NCI-H2227 treated with DMSO at 0.1 percent for 48 hours (cell line): ENCODE measurements at regions not wholly inside any gene's neighbourhood (a gene's known extent, or its start where the extent isn't known, plus 50 kb on each side); places are given as distances from the start of the nearest gene placed in this dataset.

Experiments
- DNase-seq: peaks from one replicate; lab custom pipeline; 2025; lab: John Stamatoyannopoulos, UW

DNA sequence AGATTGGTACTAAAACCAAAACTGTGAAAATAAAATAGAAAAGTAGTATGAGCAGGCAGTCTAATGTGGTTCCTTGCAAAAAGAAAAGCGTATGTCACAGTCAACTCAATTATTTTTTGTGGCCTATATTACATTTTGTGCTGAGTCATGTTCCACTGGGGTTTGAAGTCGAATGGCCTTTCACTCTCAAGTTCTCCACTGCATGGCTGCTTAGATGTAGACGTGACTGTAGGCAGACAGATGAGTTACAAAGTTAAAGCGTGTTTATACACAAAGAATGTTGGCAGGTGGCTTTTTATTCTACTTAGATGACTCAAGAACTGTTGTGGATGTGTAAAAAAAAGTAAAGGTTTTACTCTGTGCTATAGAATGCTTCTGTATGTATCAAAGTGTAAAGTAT lies 133.9 kb downstream of the SLITRK6 start:
- DNase-seq = peak; percentile 20

DNA sequence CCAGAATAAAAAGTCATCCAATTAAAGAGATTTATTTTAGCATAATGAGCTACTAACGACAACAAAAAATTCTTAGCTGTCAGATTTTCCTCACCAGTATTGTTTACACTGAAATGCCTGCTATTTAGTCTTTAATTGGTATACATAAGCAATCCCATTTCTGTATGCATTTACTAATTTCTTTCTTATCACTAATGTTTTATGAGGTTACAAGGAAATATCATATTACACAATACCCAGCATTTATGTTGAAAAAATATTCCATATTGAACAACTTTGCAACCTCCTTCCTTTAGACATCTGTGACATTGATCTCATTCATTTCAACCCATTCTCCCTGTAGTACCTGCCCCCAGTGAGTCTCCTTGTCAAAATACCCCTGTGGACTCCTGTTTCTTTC lies 135.4 kb downstream of the SLITRK6 start:
- DNase-seq = no peak

DNA sequence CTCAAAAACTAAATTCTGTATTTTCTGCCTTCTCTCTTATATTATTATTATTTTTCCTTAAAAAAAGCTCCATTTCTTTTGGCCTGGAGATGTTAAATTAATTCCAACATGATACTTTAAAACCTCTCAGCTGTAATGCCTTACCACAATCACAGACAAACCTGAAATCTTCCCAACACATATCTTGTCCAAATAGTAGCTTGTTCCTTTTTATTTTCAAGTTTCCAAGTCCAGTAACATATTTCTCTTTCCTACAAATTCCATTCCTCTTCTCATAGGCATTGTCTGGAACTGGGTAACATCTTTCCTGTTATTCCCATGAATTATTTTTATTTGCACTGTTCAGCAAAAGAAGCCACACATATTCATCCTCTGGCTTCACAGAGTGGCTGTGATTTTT lies 137.0 kb downstream of the SLITRK6 start:
- no peak for DNase-seq

DNA sequence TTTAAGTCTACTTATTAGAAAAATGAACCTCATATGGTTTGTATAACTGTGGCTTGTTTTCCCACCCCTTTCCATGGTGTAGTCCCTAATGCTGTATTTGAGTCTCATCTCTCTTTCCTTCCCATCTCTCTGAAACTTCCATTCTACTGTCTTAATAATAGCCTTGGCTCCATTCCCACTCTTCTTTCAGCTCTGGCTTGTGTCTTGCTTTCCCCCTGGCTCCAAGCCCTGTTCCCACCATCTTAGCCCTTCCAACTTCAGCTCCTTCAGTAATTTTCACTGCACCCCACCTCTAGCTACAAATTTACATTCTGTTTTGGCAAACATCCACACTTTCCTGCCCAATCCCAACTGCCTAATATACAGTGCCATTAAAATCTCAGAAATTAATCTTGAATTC lies 137.5 kb downstream of the SLITRK6 start:
- DNase-seq = peak; percentile 6

GRCh38 chr13:85659493-85659892 lies 139.7 kb downstream of the SLITRK6 start:
- no peak for DNase-seq

- DNase-seq = no peak
Measured at GRCh38 chr13:85657942-85658341, 141.3 kb downstream of the SLITRK6 start.

- DNase-seq = no peak
Measured at GRCh38 chr13:85655040-85655439, 144.2 kb downstream of the SLITRK6 start.

DNA sequence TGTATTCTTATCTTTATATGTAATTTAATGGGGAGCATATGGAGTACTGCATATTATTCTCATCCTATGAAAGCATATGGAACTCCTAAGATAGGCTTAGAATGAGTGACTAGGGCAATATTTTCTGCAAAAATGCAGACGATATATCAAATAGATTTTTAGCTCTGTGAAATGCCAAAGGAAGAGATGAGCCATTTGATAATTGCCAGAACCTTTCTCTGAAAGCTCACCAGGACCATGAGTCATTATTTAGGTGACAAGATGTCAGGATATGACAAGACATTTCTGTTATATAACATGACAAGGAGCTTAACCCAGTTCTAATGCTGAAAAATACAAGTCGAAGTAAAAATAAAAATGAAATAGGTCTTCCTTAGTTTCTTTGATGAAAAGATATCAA lies 145.0 kb downstream of the SLITRK6 start:
- no peak for DNase-seq

GRCh38 chr13:85653681-85654080 lies 145.5 kb downstream of the SLITRK6 start:
- no peak for DNase-seq

DNA sequence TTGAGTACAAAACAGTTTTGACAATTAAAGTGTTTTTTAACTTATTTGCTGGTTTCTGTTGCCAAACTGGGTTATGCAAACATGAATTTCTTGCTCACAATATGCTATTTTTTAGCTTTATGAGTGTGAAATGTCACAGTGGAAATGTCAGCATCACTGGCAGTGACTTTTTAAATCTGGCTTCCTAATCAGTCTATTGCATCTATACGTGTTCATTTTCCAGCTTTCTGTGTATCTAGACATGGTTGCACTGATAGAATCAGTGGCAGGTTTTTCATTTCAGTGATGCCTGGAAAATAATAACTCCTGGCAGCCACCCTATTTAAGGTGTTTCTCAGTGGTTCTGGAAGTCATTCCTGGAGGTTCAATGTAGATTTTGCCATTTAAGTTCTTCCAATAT lies 146.7 kb downstream of the SLITRK6 start:
- no peak for DNase-seq

DNA sequence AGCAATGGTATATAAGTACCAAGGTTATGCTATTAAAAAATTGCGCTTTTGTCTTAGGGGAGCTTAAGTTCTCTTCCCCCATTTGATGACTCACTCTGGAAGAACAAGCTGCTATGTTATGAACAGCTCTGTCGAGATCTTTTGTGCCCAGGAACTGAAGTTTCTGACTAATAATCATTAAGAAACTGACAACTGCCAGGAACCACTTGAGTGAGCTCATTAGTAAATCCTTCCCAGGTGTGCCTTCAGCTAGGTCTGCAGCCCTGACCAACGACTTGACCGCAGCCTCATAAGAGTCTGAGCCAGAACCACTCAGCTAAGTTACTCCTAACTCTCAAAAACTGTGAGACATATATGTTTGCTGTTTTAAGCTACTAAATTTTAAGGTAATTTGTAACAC lies 147.8 kb downstream of the SLITRK6 start:
- DNase-seq = no peak

DNA sequence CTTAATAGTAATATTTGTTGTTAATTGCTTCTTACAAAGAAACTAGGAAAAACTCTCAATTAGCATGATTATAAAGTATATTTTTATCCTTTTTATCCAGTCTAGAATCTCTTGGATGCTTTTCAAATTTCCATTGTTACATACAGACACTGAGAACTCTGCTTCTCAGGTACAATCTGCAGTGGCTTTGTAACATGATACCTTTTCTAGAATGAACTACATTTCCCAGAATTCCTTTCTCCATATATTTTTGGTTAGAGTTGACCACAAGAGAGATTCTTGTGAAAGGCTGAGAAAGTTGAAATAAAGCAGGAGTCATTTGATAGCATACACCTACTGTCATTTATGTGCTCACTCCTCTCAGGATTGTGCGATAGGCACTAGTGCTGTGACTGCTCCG lies 148.6 kb downstream of the SLITRK6 start:
- no peak for DNase-seq

- no peak for DNase-seq
Measured at GRCh38 chr13:85640727-85641126, 158.5 kb downstream of the SLITRK6 start.

GRCh38 chr13:85638815-85639393 lies 160.3 kb downstream of the SLITRK6 start:
- DNase-seq = no peak

DNA sequence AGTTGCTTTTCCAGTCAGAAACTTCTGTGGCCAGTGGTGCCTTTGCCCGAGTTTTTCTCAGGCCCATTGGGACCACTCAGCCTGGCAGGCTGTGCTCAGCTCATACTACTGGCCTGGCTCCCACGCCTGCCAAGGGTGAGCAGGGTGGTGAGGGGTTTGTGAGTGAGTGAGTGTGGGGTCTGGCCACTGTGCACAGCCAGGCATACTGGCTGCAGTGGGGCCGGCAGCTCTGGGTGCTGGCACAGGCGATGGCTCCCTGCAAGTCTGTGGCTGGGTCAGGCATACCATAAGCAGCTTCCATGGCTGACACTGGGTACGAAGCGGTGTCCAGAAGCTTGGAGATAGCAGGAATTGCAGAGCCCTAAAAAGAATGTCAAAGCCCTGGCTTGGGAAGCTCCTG lies 161.0 kb downstream of the SLITRK6 start:
- DNase-seq = no peak

- no peak for DNase-seq
Measured at GRCh38 chr13:85632526-85633195, 166.6 kb downstream of the SLITRK6 start.

DNA sequence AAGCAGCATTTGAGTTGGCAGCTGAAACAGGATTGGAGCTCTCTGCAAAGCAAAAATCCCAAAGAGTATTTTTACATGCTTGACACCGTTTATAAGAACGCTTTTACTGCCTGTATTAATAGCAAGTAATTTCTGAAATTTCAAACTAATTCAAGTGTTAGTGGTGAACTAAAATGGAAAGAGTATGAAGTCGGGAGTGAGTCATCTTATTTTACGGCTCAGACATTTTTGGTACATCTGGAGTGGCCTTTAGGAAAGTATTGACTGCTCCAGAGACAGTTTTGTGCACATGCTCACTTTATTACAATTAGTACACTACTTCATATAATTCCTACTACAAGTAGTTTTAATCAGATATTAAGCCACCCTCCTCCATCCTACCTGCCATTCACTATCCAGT lies 167.4 kb downstream of the SLITRK6 start:
- DNase-seq = no peak

GRCh38 chr13:85626603-85627002 lies 172.6 kb downstream of the SLITRK6 start:
- DNase-seq = no peak

- DNase-seq = no peak
Measured at GRCh38 chr13:85619321-85619720, 179.9 kb downstream of the SLITRK6 start.

DNA sequence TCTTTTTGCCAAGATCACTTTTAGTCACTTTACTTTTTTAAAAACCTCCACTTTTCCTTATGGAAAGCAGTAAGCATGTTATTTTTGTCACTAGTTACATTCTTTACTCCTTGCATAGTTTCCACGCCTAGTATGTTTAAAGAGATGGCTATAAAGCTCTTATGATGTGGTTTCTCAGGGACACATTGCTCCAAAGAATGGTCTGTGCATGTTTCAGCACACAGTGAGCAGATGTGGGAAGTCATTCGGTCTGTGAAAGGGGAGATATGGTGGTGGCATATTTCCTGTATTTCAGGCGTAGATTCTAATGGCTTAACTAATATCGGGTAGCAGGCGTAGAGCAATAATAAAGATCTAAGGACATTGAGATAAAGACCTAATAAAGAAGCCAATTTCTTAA lies 180.7 kb downstream of the SLITRK6 start:
- no peak for DNase-seq

- no peak for DNase-seq
Measured at GRCh38 chr13:85616275-85616674, 182.9 kb downstream of the SLITRK6 start.

GRCh38 chr13:85615031-85615430 lies 184.2 kb downstream of the SLITRK6 start:
- DNase-seq = no peak

GRCh38 chr13:85610024-85610423 lies 189.2 kb downstream of the SLITRK6 start:
- no peak for DNase-seq

- DNase-seq = no peak
Measured at GRCh38 chr13:85608255-85608829, 190.9 kb downstream of the SLITRK6 start.
